ENCODE measurements at regions not wholly inside any gene's neighbourhood (a gene's known extent, or its start where the extent isn't known, plus 50 kb on each side); places are given as distances from the start of the nearest gene placed in this dataset.

DNA sequence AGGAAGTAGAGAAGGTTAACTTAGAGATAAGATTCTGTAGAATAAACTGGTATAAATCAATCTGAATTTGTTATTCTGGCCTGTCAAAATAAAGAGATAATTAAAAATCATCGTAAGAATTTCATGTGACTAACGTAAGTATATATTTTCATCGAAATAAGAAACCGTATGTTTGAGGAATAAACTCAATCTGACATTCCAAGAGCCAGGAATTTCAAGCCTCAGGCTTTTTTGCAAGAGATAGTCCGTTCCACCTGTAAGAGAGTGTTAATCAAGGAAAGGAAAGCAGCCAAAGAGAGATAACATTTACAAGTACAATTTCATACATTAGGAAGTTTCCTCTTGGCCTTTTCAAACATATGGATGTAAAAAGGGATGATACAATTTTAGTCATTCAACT, 701.5 kb downstream of the CBLN2 start:
- H3K27me3 ChIP-seq (ENCODE audit: control insufficient read depth in 1 of 2, insufficient read depth in 2 of 2, low read length in 2 of 2): no peaks in the 10 kb centered on the region
- no peak overlapping the region for H3K4me2 ChIP-seq (ENCODE audit: low read depth, low read length)
- FAIRE-seq: no peak
- no peak for DNase-seq (ENCODE audit: low spot score)
- no peak overlapping the region for H2AFZ ChIP-seq (ENCODE audit: low read length)
- BruUV-seq (replicated peaks): no TSS peak
- no peaks in the 10 kb centered on the region for H4K20me1 ChIP-seq (ENCODE audit: insufficient read depth, low read length)
- in situ Hi-C loops (cut with HindIII; ENCODE audit: extremely low pct_ligation_motif_present, low pct_unique_long_range_greater_than_20kb) (no loop called here), intact Hi-C loops (cut with micrococcal nuclease; ENCODE audit: unreplicated experiment) (no loop called here)
- CTCF ChIA-PET (ENCODE audit: low intra/inter-chr PET ratio, low total read pairs): no interaction called here
- peaks cover 8% of the 10 kb centered on the region for H3K9me3 ChIP-seq (ENCODE audit: low read length)
- no peaks in the 10 kb centered on the region for H3K36me3 ChIP-seq (replicated peaks in 1 of 2; ENCODE audit: control insufficient read depth in 1 of 2, insufficient read depth in 2 of 2, low read length in 2 of 2)
- 26% methylated on average over 5 of the region's 5 CpGs for WGBS (ENCODE audit: low lambda C conversion rate)
- H3K79me2 ChIP-seq (ENCODE audit: insufficient read depth, low read length): no peaks in the 10 kb centered on the region
- ATAC-seq: no peak
- no peak overlapping the region for H3K9ac ChIP-seq (ENCODE audit: insufficient read depth, low read depth, low read length)
- H3K27ac ChIP-seq (ENCODE audit: extremely low read length, insufficient read depth, low read length): no peak overlapping the region
- no peak for TF ChIP-seq NFIC (IDR thresholded peaks at IDR 0.05; ENCODE audit: low read length)
- TF ChIP-seq ZFP62 (CRISPR knock-in tag; IDR thresholded peaks at IDR 0.05): no peak
- TF ChIP-seq ZSCAN31 (CRISPR knock-in tag; IDR thresholded peaks at IDR 0.05; ENCODE audit: low read depth): no peak
- TF ChIP-seq, protein P1, sequence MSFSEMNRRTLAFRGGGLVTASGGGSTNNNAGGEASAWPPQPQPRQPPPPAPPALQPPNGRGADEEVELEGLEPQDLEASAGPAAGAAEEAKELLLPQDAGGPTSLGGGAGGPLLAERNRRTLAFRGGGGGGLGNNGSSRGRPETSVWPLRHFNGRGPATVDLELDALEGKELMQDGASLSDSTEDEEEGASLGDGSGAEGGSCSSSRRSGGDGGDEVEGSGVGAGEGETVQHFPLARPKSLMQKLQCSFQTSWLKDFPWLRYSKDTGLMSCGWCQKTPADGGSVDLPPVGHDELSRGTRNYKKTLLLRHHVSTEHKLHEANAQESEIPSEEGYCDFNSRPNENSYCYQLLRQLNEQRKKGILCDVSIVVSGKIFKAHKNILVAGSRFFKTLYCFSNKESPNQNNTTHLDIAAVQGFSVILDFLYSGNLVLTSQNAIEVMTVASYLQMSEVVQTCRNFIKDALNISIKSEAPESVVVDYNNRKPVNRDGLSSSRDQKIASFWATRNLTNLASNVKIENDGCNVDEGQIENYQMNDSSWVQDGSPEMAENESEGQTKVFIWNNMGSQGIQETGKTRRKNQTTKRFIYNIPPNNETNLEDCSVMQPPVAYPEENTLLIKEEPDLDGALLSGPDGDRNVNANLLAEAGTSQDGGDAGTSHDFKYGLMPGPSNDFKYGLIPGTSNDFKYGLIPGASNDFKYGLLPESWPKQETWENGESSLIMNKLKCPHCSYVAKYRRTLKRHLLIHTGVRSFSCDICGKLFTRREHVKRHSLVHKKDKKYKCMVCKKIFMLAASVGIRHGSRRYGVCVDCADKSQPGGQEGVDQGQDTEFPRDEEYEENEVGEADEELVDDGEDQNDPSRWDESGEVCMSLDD (CRISPR knock-in tag; IDR thresholded peaks at IDR 0.05; ENCODE audit: borderline replicate concordance): no peak
- no peak for TF ChIP-seq ZNF550 (CRISPR knock-in tag; IDR thresholded peaks at IDR 0.05; ENCODE audit: borderline replicate concordance)
- TF ChIP-seq ZNF513 (CRISPR knock-in tag; conservative IDR thresholded peaks at IDR 0.05): no peak
- TF ChIP-seq ZNF549 (CRISPR knock-in tag; IDR thresholded peaks at IDR 0.05): no peak
- no peak for TF ChIP-seq ATF7-NPFF (CRISPR knock-in tag; IDR thresholded peaks at IDR 0.05; ENCODE audit: low read depth)
- no peak for TF ChIP-seq ATAD3A (CRISPR knock-in tag; IDR thresholded peaks at IDR 0.05)
- H3K4me3 ChIP-seq (replicated peaks in 1 of 3; ENCODE audit: insufficient read depth in 1 of 3, low read depth in 2 of 3, low read length in 3 of 3): no peak overlapping the region
- no peaks in the 10 kb centered on the region for H3K4me1 ChIP-seq (ENCODE audit: insufficient read depth, low read length)
- POLR2A ChIA-PET: no interaction called here

Measured in HepG2 (cell line).